ENCODE measurements at regions not wholly inside any gene's neighbourhood (a gene's known extent, or its start where the extent isn't known, plus 50 kb on each side); places are given as distances from the start of the nearest gene placed in this dataset.

GRCh38 chr3:26061947-26062346, 272.1 kb downstream of the OXSM start:
- Histone ChIP-seq H3K9me3 (ENCODE audit: control insufficient read depth, low read length) (no peaks in the 10 kb centered on the region), H3K27ac (ENCODE audit: low read length) (no peak overlapping the region), H3K27me3 (ENCODE audit: control insufficient read depth, insufficient read depth) (no peaks in the 10 kb centered on the region), H3K4me3 (ENCODE audit: low read length) (no peak overlapping the region), H3K4me1 (ENCODE audit: control insufficient read depth, insufficient read depth, low read length) (no peaks in the 10 kb centered on the region)
- no peak for ATAC-seq
- intact Hi-C loops (cut with DNase I), result no loop called here
- no peak for DNase-seq

GRCh38 chr3:26064297-26064696, 274.4 kb downstream of the OXSM start:
- H3K4me3 ChIP-seq (ENCODE audit: low read length), result no peak overlapping the region
- ATAC-seq, result no peak
- WGBS, result 87% methylated on average over 1 of the region's 1 CpG
- DNase-seq, result no peak
- no peaks in the 10 kb centered on the region for H3K27me3 ChIP-seq (ENCODE audit: control insufficient read depth, insufficient read depth)
- intact Hi-C loops (cut with DNase I), result no loop called here
- H3K4me1 ChIP-seq (ENCODE audit: control insufficient read depth, insufficient read depth, low read length), result no peaks in the 10 kb centered on the region
- H3K9me3 ChIP-seq (ENCODE audit: control insufficient read depth, low read length), result no peaks in the 10 kb centered on the region
- H3K27ac ChIP-seq (ENCODE audit: low read length), result no peak overlapping the region

- Histone ChIP-seq H3K9me3 (ENCODE audit: control insufficient read depth, low read length) (no peaks in the 10 kb centered on the region), H3K4me3 (ENCODE audit: low read length) (no peak overlapping the region), H3K27ac (ENCODE audit: low read length) (peak overlapping the region; percentile 50), H3K4me1 (ENCODE audit: control insufficient read depth, insufficient read depth, low read length) (no peaks in the 10 kb centered on the region), H3K27me3 (ENCODE audit: control insufficient read depth, insufficient read depth) (no peaks in the 10 kb centered on the region)
- peak; percentile 14 to 66 (median 40) for DNase-seq
- intact Hi-C loops (cut with DNase I), result no loop called here
- WGBS, result 68% methylated on average over 4 of the region's 4 CpGs
- ATAC-seq, result peak; percentile 81 to 93
Measured at GRCh38 chr3:26068890-26069289, 279.0 kb downstream of the OXSM start.

- intact Hi-C loops (cut with DNase I), result no loop called here
- Histone ChIP-seq H3K9me3 (ENCODE audit: control insufficient read depth, low read length) (no peaks in the 10 kb centered on the region), H3K27me3 (ENCODE audit: control insufficient read depth, insufficient read depth) (no peaks in the 10 kb centered on the region), H3K4me1 (ENCODE audit: control insufficient read depth, insufficient read depth, low read length) (no peaks in the 10 kb centered on the region), H3K27ac (ENCODE audit: low read length) (no peak overlapping the region), H3K4me3 (ENCODE audit: low read length) (no peak overlapping the region)
- WGBS, result 77% methylated on average over 1 of the region's 1 CpG
- ATAC-seq, result no peak
- no peak for DNase-seq
Measured at GRCh38 chr3:26070854-26071253, 281.0 kb downstream of the OXSM start.

GRCh38 chr3:26074080-26074479, 284.2 kb downstream of the OXSM start:
- no peak overlapping the region for H3K27ac ChIP-seq (ENCODE audit: low read length)
- no peaks in the 10 kb centered on the region for H3K27me3 ChIP-seq (ENCODE audit: control insufficient read depth, insufficient read depth)
- ATAC-seq, result no peak
- intact Hi-C loops (cut with DNase I), result no loop called here
- no peak overlapping the region for H3K4me3 ChIP-seq (ENCODE audit: low read length)
- 88% methylated on average over 1 of the region's 1 CpG for WGBS
- H3K4me1 ChIP-seq (ENCODE audit: control insufficient read depth, insufficient read depth, low read length), result no peaks in the 10 kb centered on the region
- DNase-seq, result no peak
- H3K9me3 ChIP-seq (ENCODE audit: control insufficient read depth, low read length), result no peaks in the 10 kb centered on the region

GRCh38 chr3:26078539-26078938, 288.6 kb downstream of the OXSM start:
- no peak overlapping the region for H3K27ac ChIP-seq (ENCODE audit: low read length)
- H3K4me3 ChIP-seq (ENCODE audit: low read length), result no peak overlapping the region
- H3K9me3 ChIP-seq (ENCODE audit: control insufficient read depth, low read length), result no peaks in the 10 kb centered on the region
- H3K27me3 ChIP-seq (ENCODE audit: control insufficient read depth, insufficient read depth), result no peaks in the 10 kb centered on the region
- 86% methylated on average over 1 of the region's 1 CpG for WGBS
- DNase-seq (no peak), ATAC-seq (no peak)
- intact Hi-C loops (cut with DNase I), result no loop called here
- H3K4me1 ChIP-seq (ENCODE audit: control insufficient read depth, insufficient read depth, low read length), result no peaks in the 10 kb centered on the region

GRCh38 chr3:26081166-26081565, 291.3 kb downstream of the OXSM start:
- 96% methylated on average over 1 of the region's 1 CpG for WGBS
- no peak for ATAC-seq

GRCh38 chr3:26081806-26082205, 291.9 kb downstream of the OXSM start:
- no peak overlapping the region for H3K27ac ChIP-seq (ENCODE audit: low read length)
- H3K9me3 ChIP-seq (ENCODE audit: control insufficient read depth, low read length), result no peaks in the 10 kb centered on the region
- DNase-seq (no peak), ATAC-seq (no peak)
- intact Hi-C loops (cut with DNase I), result no loop called here
- peaks cover 2% of the 10 kb centered on the region for H3K4me1 ChIP-seq (ENCODE audit: control insufficient read depth, insufficient read depth, low read length)
- H3K4me3 ChIP-seq (ENCODE audit: low read length), result no peak overlapping the region
- no peaks in the 10 kb centered on the region for H3K27me3 ChIP-seq (ENCODE audit: control insufficient read depth, insufficient read depth)
- whole genome bisulfite sequencing, result 71% methylated on average over 1 of the region's 1 CpG

More at GRCh38 chr3:26081166-26081565, 291.3 kb downstream of the OXSM start:
- no peaks in the 10 kb centered on the region for H3K27me3 ChIP-seq (ENCODE audit: control insufficient read depth, insufficient read depth)
- no peak for DNase-seq
- no peaks in the 10 kb centered on the region for H3K9me3 ChIP-seq (ENCODE audit: control insufficient read depth, low read length)
- H3K4me1 ChIP-seq (ENCODE audit: control insufficient read depth, insufficient read depth, low read length), result peaks cover 2% of the 10 kb centered on the region
- no peak overlapping the region for H3K27ac ChIP-seq (ENCODE audit: low read length)
- no peak overlapping the region for H3K4me3 ChIP-seq (ENCODE audit: low read length)
- intact Hi-C loops (cut with DNase I), result no loop called here

GRCh38 chr3:26082911-26083310, 293.0 kb downstream of the OXSM start:
- intact Hi-C loops (cut with DNase I), result no loop called here
- ATAC-seq (no peak), DNase-seq (no peak)
- 90% methylated on average over 3 of the region's 3 CpGs for WGBS
- H3K4me3 ChIP-seq (ENCODE audit: low read length), result no peak overlapping the region
- peaks cover 2% of the 10 kb centered on the region for H3K4me1 ChIP-seq (ENCODE audit: control insufficient read depth, insufficient read depth, low read length)
- no peaks in the 10 kb centered on the region for H3K27me3 ChIP-seq (ENCODE audit: control insufficient read depth, insufficient read depth)
- H3K27ac ChIP-seq (ENCODE audit: low read length), result no peak overlapping the region
- no peaks in the 10 kb centered on the region for H3K9me3 ChIP-seq (ENCODE audit: control insufficient read depth, low read length)

- WGBS, result 57% methylated on average over 2 of the region's 2 CpGs
- no peaks in the 10 kb centered on the region for H3K27me3 ChIP-seq (ENCODE audit: control insufficient read depth, insufficient read depth)
- H3K27ac ChIP-seq (ENCODE audit: low read length), result no peak overlapping the region
- intact Hi-C loops (cut with DNase I), result no loop called here
- DNase-seq, result no peak
- peak; percentile 31 to 72 for ATAC-seq
- no peak overlapping the region for H3K4me3 ChIP-seq (ENCODE audit: low read length)
- H3K9me3 ChIP-seq (ENCODE audit: control insufficient read depth, low read length), result no peaks in the 10 kb centered on the region
- H3K4me1 ChIP-seq (ENCODE audit: control insufficient read depth, insufficient read depth, low read length), result peaks cover 2% of the 10 kb centered on the region
Measured at GRCh38 chr3:26084629-26085028, 294.7 kb downstream of the OXSM start.

GRCh38 chr3:26087751-26088150, 297.9 kb downstream of the OXSM start:
- WGBS, result 80% methylated on average over 3 of the region's 3 CpGs
- H3K9me3 ChIP-seq (ENCODE audit: control insufficient read depth, low read length), result no peaks in the 10 kb centered on the region
- H3K4me3 ChIP-seq (ENCODE audit: low read length), result no peak overlapping the region
- ATAC-seq (no peak), DNase-seq (no peak)
- H3K4me1 ChIP-seq (ENCODE audit: control insufficient read depth, insufficient read depth, low read length), result peaks cover 2% of the 10 kb centered on the region
- no peak overlapping the region for H3K27ac ChIP-seq (ENCODE audit: low read length)
- intact Hi-C loops (cut with DNase I), result no loop called here
- H3K27me3 ChIP-seq (ENCODE audit: control insufficient read depth, insufficient read depth), result no peaks in the 10 kb centered on the region

- WGBS, result 52% methylated on average over 1 of the region's 1 CpG
- ATAC-seq, result no peak
- Histone ChIP-seq H3K27ac (ENCODE audit: low read length) (no peak overlapping the region), H3K9me3 (ENCODE audit: control insufficient read depth, low read length) (no peaks in the 10 kb centered on the region), H3K4me1 (ENCODE audit: control insufficient read depth, insufficient read depth, low read length) (peaks cover 2% of the 10 kb centered on the region), H3K27me3 (ENCODE audit: control insufficient read depth, insufficient read depth) (no peaks in the 10 kb centered on the region), H3K4me3 (ENCODE audit: low read length) (no peak overlapping the region)
- intact Hi-C loops (cut with DNase I), result no loop called here
- no peak for DNase-seq
Measured at GRCh38 chr3:26089249-26089648, 299.4 kb downstream of the OXSM start.

Measured in right cardiac atrium (tissue), 5 donors.